Stimulated activated CD8-positive, alpha-beta memory T cell treated with anti-CD3 and anti-CD28 coated beads, Interleukin-12 subunit alpha, Interleukin-12 subunit beta, amount 100 ng/mL, for 24 hours (primary cell): ENCODE measurements at regions not wholly inside any gene's neighbourhood (a gene's known extent, or its start where the extent isn't known, plus 50 kb on each side); places are given as distances from the start of the nearest gene placed in this dataset.

Source experiments
- DNase-seq: peaks from one replicate; pipeline ENCODE4 v3.0.0-alpha.2; 2020; ENCODE audit errors: extremely low read depth

- DNase-seq, result no peak
These were observed 162.6 kb upstream of the E2F8 start for GRCh38 chr11:19403196-19403895.

DNA sequence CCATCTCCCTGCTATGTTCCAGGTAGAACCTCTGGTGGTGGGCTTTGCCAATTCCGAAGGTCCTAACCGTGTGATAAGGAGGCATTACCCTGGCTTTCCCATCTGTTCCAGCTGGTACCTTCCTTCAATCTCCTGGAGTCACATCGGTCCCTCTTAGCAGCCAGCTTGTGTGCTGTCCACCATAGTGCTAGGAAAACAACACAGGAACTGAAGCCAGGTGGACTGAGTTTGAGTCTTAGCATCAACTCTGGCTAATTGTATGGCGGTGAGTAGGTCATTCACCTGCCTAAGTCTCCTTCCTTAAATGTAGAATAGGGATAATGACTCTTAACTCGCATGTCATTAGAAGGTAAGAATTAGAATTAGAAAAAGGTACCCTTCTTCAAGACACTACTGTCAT, 159.6 kb upstream of the E2F8 start:
- DNase-seq, result no peak

- DNase-seq, result no peak
These were observed 158.2 kb upstream of the E2F8 start for GRCh38 chr11:19398772-19399527.

GRCh38 chr11:19398273-19398672, 157.5 kb upstream of the E2F8 start:
- no peak for DNase-seq

- no peak for DNase-seq
These were observed 154.3 kb upstream of the E2F8 start for GRCh38 chr11:19395050-19395449.

DNA sequence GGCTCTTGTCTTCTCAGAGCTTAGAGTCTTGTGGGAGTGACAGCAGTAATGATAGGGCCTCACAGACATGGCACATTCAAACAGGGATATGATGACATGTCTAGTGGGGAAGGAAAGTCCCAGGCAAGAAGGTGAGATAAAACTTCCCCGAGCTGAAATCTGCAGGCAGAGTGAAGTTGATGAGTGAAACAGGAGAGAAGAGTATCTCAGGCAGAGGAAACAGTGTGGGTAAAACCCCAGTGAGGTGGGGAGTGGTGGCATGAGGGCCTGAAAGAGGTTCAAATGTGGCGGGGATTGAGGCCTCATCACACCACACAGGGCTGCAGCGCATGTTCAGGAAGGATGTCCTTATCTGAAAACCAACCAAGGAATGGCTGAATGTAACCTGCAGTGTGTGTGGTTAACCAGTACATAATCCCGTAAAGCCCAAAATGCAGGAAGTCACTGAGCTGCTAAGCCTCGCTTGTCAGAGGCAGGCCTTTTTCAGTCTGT, 153.8 kb upstream of the E2F8 start:
- DNase-seq, result no peak

DNA sequence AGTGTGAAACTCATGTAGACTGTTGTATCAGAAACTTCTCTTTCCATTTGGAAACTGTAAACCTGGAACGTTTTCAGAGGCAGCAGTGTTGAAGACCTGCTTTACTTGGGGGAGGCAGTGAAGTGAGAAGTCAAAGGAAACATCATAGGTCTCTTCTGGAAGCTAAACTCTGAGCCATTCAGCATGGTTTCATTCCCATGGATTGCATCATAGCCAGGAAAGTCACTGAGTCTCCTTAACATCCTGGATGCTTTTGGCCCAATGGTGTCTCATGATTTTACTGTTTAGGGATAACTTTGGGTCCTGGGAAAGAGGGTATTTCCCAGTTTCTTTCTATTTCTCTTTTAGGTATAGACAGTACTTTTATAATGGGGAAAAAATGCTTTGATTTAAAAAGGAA, 153.2 kb upstream of the E2F8 start:
- no peak for DNase-seq

DNA sequence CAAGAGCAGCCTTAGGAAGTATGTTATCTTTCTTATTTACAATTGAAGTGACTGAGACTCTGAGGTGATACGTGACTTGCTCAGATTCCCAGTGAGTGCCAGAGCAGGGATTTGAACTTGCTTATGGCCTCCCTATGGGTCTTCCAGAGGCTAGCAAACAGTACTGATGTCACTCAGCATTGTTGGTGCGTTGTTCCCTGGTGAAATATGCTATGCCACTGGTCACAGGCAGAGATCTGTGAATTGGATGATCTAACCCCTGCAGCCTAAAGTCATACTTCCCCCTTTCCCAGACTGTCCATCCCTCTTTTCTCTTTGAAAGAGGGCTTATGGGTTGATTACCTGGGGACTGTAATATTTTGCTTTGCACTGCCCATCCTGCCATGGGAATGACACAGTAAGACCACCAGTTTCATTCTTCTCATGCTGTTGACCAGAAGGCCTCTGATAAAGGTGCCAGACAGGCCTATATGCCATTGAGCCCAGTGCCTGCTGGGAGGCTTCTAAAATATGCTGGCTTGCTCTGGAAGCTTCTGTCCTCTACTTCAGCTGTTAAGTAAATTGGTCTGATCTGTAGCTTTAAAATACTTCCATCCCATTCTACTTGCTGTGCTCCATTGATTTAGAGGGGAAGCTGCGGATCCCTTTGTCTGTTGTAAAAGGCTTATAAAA, 152.2 kb upstream of the E2F8 start:
- no peak for DNase-seq

DNA sequence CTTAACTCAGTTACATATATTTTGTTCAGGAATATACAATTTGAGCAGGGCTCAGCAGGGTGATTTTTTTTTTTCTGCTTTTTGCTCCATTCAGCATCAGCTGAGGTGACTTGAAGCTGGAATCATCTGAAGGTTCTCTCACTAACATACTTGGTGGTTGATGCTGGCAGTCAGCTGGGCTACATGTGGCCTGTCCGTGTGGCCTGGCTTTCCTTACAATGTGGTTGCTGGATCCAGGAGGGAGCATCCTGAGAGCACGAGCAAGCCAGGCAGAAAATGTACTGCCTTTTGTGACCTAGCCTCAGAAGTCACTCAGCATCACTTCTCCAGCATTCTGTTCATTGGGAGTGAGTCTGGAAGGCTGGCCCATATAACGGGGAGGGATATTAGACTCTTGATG, 151.6 kb upstream of the E2F8 start:
- no peak for DNase-seq

DNA sequence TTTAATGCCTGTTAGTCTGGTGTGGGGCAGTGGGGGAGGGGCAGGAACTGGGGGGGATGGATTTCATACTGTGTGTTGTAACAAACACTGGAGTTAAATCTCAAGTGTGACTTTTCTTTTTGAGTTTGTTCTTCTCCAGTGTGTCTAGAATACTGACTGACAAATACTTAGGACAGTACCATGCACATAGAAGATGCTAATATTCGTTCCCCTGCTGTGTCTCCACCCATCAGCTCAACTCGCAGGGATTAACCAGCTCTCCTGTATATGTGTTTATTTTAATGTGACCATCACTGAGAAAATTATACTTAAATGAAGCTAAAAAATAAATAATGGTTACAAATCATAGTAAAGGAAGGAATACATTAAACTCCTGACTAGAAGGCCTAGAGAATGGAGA, 150.9 kb upstream of the E2F8 start:
- DNase-seq, result no peak

GRCh38 chr11:19391026-19391425, 150.3 kb upstream of the E2F8 start:
- no peak for DNase-seq

GRCh38 chr11:19389787-19390303, 149.1 kb upstream of the E2F8 start:
- no peak for DNase-seq

DNA sequence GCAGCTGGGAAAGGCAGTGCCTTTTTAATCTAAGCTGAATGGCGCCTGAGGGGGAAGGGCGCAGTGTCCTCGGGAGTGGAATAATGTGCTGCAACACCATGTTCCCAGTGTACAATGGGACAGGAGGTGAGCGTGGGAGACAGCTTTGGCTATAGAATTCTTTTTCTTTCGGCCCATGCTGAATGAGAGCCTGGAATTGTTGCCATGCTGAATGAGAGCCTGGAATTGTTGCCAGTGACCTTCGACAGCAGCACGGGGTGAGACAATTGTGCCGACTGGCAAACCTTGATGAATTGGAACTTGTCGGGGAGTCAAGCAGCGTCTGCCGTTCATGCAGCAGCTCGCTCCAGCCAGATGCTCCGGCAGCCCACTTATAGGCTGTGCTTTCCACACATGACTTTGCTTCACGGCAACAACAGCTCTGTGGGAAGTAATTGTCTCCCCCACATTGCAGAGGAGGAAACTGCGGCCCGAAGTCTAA, 141.4 kb upstream of the E2F8 start:
- DNase-seq, result no peak

DNA sequence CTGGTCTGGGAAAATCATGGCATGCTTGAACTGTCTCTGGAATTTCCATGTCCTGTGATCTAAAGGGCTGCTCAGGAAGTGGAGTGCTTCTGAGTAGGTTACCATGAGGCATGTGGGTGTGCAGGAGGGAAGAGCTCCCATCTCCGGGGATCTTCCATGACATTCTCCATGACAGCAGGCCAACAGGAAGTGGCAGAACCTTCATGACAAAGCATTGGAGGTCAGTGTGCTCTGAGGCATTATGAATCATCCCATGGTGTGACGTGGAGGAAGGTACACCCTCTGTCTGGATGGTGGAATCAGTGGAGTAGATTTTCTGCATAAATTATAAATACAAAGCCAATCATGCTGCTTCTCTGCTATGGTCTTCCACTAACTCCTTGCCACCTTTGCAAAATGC, 139.6 kb upstream of the E2F8 start:
- DNase-seq, result no peak

DNA sequence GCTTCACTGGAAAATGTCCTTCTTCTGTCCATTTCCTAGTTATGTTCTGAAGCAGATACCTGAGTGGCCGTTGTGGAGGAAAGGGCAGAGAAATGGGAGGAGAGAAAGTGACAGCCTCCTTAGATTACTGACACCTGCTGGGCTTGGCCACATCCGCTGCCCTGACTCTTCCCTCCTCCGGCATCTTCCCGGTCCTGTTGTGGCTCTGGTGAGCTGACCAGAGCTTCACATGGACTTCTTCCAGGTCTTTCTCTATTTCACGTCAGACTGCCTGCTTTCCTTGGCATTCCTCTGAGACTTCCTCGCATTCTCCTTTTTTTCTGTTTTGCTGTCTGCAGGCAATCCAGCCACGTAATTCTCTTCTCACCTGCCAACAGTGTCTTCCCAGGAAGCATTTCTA, 138.7 kb upstream of the E2F8 start:
- no peak for DNase-seq

DNA sequence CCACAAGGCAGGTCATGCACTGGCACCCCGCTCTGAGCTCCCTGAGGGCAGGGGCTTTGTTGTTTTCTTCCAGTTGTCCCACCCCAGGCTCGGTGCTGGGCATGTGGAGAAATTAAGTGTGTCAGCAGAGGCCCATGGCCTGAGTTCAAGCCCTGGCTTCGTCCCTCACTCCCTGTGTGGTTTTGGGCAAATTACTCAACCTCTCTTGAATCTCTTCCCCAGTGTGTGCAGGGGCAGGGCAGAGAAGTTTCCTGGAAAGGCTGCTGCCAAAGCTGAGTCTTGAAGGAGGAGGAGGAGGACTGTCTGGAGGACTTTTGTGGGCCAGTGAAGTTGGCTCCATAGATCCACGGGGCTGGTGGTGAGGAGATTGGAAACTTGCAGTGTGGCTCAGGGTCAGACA, 138.1 kb upstream of the E2F8 start:
- no peak for DNase-seq

GRCh38 chr11:19377881-19378280, 137.1 kb upstream of the E2F8 start:
- no peak for DNase-seq

GRCh38 chr11:19375440-19375839, 134.7 kb upstream of the E2F8 start:
- no peak for DNase-seq

DNA sequence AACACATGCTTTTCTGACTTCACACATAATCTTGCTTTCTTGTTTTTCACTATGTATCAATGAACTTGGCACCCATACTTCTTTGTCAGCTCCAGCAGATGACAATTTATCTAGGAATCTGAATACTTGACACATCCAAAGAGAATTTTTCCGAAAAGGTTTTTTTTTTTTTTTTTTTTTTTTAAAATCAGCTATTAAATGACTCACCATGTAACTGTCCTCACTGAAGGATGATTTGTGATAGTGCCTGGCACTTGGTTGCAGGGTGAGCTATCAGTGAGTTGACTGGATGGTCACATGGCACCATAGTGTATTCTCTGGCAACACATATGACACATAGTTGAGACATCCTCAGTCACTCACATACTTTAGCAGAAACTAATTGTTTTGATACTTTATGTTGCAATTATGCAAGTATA, 133.4 kb upstream of the E2F8 start:
- DNase-seq, result no peak

DNA sequence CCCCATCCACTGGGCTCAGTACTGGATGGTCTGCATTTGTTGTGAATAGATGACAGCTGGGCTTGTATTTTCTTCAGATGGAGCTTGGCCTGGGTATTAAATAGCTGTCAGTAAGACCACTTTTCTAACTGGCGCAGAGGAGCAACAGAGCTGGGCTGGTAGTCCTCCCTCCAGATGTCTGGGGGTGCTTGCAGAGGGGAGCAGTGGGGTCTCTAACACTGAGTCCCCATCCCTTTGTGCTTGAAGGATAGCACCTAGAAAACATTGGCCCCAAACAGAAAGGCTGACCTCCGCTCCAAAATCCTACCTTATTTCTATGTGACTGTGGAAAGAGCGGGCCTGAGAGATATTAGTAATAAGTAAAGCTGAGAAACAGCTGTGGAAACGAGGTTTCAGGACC, 131.6 kb upstream of the E2F8 start:
- DNase-seq, result no peak

- DNase-seq, result no peak
These were observed 129.5 kb upstream of the E2F8 start for GRCh38 chr11:19370100-19370861.
